ENCODE measurements at regions not wholly inside any gene's neighbourhood (a gene's known extent, or its start where the extent isn't known, plus 50 kb on each side); places are given as distances from the start of the nearest gene placed in this dataset.
A peak's percentile ranks its signal among the peaks of the same experiment; 100 is the strongest.

DNA sequence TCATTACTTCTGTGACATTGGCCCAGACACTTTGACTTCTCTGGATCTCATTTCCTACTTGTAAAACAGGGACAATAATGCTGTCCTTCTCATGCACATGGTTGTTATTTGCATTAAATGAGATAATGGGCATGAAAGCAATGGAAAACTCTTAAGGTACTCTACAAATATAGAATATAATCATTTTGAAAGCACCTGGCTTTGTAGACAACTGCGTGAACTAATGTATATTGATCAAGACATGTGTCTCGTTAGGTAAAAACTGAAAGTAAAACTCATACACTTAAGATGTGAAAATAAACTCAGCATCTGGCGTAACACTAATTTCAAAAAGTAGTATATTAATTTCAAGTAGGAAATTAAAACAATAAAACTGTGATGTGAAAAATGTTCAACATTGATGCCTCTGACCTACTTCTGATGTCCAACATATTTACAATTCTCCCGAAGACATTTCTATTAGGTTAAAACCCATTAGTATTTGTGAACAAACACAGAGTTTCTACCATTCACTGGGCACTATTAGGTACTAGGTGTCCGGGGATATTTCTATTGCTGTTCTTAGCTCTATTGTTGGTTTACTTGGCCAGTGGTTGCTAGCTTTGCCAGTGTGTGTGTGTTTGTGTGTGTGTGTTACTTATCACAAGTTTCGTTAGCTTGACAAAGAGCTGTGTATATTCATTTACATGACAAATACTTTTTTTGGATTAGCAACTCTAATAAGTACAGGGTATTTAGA is 220.5 kb downstream of the KCNRG start:
- H3K4me3 ChIP-seq (replicated peaks; ENCODE audit: low read depth, low read length), result no peak overlapping the region
- no peak for DNase-seq (ENCODE audit: low read depth)
- no peak for TF ChIP-seq CTCF (IDR thresholded peaks at IDR 0.05; ENCODE audit: low read length, missing control alignments)

DNA sequence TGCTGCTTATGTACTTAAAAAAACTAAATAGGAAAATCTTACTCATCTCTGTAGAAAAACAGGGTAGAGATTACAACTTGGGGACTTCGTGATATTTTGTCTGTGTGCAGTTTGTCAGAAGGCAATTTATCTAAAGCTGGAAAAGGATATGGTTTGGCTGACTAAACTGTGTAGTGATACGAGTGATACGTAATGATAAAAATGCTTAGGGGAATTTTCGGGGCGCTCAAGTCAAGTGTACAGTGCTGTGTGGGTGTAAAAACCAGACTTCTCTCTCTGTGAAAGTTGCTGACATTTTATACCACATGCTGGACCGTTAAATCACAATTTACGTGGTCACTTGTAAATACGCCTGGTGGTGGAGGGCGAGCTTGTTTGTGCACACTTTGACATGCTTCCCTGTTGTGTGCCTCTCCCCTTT is 221.7 kb downstream of the KCNRG start:
- DNase-seq (ENCODE audit: low read depth), result peak; percentile 22
- TF ChIP-seq CTCF (IDR thresholded peaks at IDR 0.05; ENCODE audit: low read length, missing control alignments), result no peak
- H3K4me3 ChIP-seq (replicated peaks; ENCODE audit: low read depth, low read length), result no peak overlapping the region

GRCh38 chr13:50238922-50239321 is 223.7 kb downstream of the KCNRG start:
- no peak for DNase-seq (ENCODE audit: low read depth)
- TF ChIP-seq CTCF (IDR thresholded peaks at IDR 0.05; ENCODE audit: low read length, missing control alignments), result no peak
- H3K4me3 ChIP-seq (replicated peaks; ENCODE audit: low read depth, low read length), result no peak overlapping the region

DNA sequence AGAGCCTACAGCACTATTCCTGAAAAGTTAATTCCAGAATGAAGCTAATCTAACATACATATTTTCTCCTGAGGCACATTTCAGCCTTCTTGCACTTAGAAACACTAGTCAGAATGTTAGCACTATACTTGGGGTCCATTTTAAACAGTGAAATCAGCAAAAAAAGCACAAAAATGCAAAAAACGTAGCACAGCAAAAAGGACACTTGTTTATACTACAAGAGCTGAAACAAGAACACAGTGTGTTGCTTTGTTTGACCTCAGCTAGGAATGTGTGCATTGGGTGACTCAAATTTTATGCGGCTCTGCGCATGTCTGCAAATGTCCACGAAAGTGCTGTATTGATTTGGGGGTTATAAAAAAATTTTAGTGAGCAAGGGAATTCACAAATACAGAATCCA is 226.2 kb downstream of the KCNRG start:
- no peak overlapping the region for H3K4me3 ChIP-seq (replicated peaks; ENCODE audit: low read depth, low read length)
- TF ChIP-seq CTCF (IDR thresholded peaks at IDR 0.05; ENCODE audit: low read length, missing control alignments), result no peak
- DNase-seq (ENCODE audit: low read depth), result peak; percentile 3

DNA sequence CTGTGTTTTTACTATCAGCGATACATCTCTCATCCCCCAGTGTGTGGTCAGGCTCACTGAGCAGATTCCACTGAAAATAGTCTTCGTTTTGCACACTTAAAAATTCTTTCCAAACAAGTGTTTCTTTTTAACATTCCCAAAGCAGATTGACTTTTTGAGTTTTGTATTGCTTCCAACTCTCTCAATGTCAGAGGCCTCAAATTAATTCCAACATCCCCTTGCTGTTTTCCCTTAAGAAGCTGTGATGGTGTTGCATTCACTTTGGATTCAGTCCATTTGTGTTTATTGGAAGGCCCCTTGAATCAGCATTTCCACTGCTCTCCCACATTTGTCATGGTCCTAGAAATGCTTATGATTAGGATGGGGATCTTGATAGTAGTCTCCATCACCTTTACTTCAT is 228.7 kb downstream of the KCNRG start:
- no peak overlapping the region for H3K4me3 ChIP-seq (replicated peaks; ENCODE audit: low read depth, low read length)
- no peak for DNase-seq (ENCODE audit: low read depth)
- TF ChIP-seq CTCF (IDR thresholded peaks at IDR 0.05; ENCODE audit: low read length, missing control alignments), result no peak

DNA sequence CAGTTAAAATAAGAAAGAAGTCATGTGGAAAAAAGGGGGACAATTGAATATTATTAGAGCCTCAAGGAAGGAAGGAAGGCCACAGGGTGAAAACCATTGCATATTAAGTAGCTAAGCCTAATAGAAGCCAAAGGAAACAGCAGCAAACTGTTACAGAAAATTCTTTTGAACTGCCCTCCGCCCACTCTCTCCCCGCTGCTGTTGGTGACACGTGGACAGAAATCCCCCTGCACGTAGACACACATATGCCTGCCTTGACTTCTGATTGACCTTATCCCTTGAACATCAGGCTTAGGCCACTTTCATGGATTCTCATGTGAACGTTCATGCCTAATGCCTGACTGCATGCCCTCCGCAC is 229.1 kb downstream of the KCNRG start:
- no peak for DNase-seq (ENCODE audit: low read depth)
- no peak overlapping the region for H3K4me3 ChIP-seq (replicated peaks; ENCODE audit: low read depth, low read length)
- no peak for TF ChIP-seq CTCF (IDR thresholded peaks at IDR 0.05; ENCODE audit: low read length, missing control alignments)

All from fibroblast of pulmonary artery (primary cell).